ENCODE measurements at regions not wholly inside any gene's neighbourhood (a gene's known extent, or its start where the extent isn't known, plus 50 kb on each side); places are given as distances from the start of the nearest gene placed in this dataset.

- TF ChIP-seq AR (CRISPR knock-in tag; IDR thresholded peaks at IDR 0.05): no peak
- no peak for TF ChIP-seq ATF6 (CRISPR knock-in tag; IDR thresholded peaks at IDR 0.05)
- no peak for TF ChIP-seq ZNF512 (CRISPR knock-in tag; IDR thresholded peaks at IDR 0.05; ENCODE audit: borderline replicate concordance)
- no peak for TF ChIP-seq JUN (CRISPR knock-in tag; IDR thresholded peaks at IDR 0.05)
- no peak for TF ChIP-seq EMX1 (CRISPR knock-in tag; IDR thresholded peaks at IDR 0.05)
- no peak for TF ChIP-seq ZNF219 (CRISPR knock-in tag; IDR thresholded peaks at IDR 0.05; ENCODE audit: borderline replicate concordance)
These were observed 206.2 kb upstream of the BANK1 start (continued) for GRCh38 chr4:101584306-101584705.

GRCh38 chr4:101563126-101563525 lies 215.8 kb upstream of the PPP3CA start:
- H3K27me3 Mint-ChIP-seq (ENCODE audit: low read depth): no peaks in the 10 kb centered on the region
- TF ChIP-seq TP53 (CRISPR knock-in tag; IDR thresholded peaks at IDR 0.05): no peak
- TF ChIP-seq NFYB (CRISPR knock-in tag; conservative IDR thresholded peaks at IDR 0.05; ENCODE audit: low read depth): no peak
- no peak for TF ChIP-seq ATF6 (CRISPR knock-in tag; IDR thresholded peaks at IDR 0.05)
- no peak overlapping the region for H3K27ac Mint-ChIP-seq
- ATAC-seq: no peak
- no peak for DNase-seq (ENCODE audit: low spot score)
- ChIA-PET POLR2A (no interaction called here), CTCF (interaction anchor here (0.6 kb wide), 1 partner anchor 29 kb away, joined by 3 read pairs; no protein-coding TSS in a partner anchor)
- H3K4me1 Mint-ChIP-seq: no peaks in the 10 kb centered on the region
- peaks cover 4% of the 10 kb centered on the region; the same call in 1 of the 2 replicates for H3K36me3 Mint-ChIP-seq
- H3K4me3 Mint-ChIP-seq: no peak overlapping the region
- H3K9me3 Mint-ChIP-seq: peaks cover 27% of the 10 kb centered on the region

GRCh38 chr4:101556842-101557241 lies 209.5 kb upstream of the PPP3CA start:
- ChIA-PET CTCF (no interaction called here), POLR2A (no interaction called here)
- Mint-ChIP-seq H3K9me3 (peaks cover 24% of the 10 kb centered on the region), H3K27ac (no peak overlapping the region), H3K4me3 (no peak overlapping the region), H3K36me3 (peaks cover 9% of the 10 kb centered on the region), H3K4me1 (peaks cover 4% of the 10 kb centered on the region; the same call in 1 of the 2 replicates), H3K27me3 (ENCODE audit: low read depth) (no peaks in the 10 kb centered on the region)
- ATAC-seq: no peak
- DNase-seq (ENCODE audit: low spot score): no peak
- TF ChIP-seq ZNF671 (CRISPR knock-in tag; IDR thresholded peaks at IDR 0.05) (no peak), CDX4 (CRISPR knock-in tag; IDR thresholded peaks at IDR 0.05; ENCODE audit: borderline replicate concordance) (no peak), GTF2I (CRISPR knock-in tag; conservative IDR thresholded peaks at IDR 0.05) (no peak), KAT7 (CRISPR knock-in tag; IDR thresholded peaks at IDR 0.05; ENCODE audit: borderline replicate concordance) (no peak), RELA (CRISPR knock-in tag; IDR thresholded peaks at IDR 0.05; ENCODE audit: borderline replicate concordance) (no peak), ZNF423 (CRISPR knock-in tag; IDR thresholded peaks at IDR 0.05) (no peak)
